Hepatic stellate cell (primary cell): ENCODE measurements at regions not wholly inside any gene's neighbourhood (a gene's known extent, or its start where the extent isn't known, plus 50 kb on each side); places are given as distances from the start of the nearest gene placed in this dataset.
A peak's percentile ranks its signal among the peaks of the same experiment; 100 is the strongest.

Experiments used
- DNase-seq: peaks from one replicate; pipeline ENCODE4 v3.0.0; 2011; ENCODE audit warnings: low spot score

DNA sequence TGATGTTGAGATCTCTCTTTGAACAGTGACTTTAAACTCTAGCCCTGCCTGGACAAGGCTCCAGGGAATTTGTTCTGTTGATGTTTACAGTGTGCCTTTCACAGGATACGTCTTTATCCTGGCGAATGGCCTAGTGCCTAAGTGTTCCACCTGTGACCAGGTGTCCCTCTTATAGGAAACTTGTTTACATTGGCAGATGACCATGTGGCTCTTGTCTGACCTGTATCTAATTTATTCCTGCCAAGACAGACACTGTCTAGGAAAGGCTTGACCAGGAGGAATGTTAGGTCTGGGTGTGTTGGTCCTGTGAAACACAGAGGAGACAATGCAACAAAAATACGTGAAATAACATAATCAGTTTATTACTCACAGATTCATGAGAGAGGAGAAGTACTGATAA lies 875.6 kb downstream of the METTL15 start:
- no peak for DNase-seq

DNA sequence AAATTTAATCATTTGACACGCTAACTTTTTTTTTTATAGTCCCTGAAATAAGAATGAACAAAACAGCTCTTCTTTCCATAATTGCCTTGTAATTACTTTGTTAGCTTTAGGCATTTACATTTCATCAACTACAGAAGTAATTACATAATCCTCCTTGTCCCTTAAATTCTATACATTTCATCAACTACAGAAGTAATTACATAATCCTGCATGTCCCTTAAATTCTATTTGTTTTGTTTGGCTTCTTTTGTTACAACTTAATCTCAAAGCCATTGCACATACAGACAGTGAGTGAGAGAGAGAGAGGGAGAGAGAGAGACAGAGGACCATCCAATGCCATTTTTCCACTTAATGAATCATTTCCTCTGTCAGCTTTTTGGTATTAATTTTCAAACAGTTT lies 873.2 kb downstream of the METTL15 start:
- no peak for DNase-seq

- no peak for DNase-seq
These were observed 868.6 kb downstream of the METTL15 start for GRCh38 chr11:28976801-28977145.

DNA sequence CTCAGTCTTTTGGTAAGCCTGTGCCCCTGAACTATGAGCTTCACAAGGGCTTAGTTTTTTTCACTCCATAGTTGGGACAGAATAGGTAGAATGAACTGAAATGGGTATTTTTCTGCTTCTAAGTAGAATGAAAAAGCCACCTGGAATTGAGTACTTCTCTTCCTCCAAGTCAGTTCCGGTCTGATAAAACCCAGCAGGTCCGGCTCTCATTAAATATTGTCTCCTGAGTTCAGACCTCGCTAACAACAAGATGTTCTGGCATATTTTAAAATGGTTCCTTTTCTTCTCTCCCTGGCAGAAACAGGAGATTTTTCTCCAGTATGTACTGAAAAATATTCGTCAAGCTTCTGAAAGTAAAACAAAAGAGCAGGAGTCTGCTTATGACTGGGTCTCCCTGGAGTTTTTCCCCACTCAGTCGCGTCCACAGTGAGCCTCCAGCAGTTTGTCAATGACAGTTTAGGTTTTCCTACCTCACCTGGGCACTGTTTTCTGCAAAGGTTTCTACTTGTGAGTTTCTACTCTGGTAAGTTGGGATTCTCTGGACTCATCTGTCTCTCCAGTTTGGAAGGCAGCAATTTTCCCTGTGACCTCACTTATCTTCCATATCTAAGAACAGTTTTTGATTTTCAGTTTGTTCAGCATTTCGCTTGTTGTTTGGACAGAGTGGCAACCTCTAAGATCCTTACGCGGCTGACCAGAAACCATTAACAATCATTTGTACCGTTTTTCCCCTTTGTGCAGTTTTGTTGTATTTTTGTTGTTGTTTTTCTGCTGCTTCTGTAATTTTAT lies 868.0 kb downstream of the METTL15 start:
- no peak for DNase-seq

DNA sequence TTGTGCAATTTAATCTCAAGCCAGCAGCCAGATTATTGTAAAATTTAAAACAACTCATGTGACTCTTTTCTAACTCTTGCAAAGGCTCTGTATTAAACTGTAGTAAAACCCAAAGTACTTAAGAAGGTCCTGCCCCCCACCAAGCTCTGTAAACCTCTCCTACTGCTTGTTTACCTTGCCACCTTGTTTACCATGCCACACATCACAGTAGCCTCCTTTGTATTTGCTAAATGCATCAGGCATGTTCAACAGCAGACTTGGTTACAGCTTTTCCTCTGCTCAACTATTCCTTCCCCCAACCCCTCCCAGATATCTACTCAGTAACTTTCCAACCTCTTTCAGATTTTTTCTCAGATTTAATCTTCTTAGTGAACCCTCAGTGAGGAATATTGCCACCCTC lies 861.6 kb downstream of the METTL15 start:
- no peak for DNase-seq

DNA sequence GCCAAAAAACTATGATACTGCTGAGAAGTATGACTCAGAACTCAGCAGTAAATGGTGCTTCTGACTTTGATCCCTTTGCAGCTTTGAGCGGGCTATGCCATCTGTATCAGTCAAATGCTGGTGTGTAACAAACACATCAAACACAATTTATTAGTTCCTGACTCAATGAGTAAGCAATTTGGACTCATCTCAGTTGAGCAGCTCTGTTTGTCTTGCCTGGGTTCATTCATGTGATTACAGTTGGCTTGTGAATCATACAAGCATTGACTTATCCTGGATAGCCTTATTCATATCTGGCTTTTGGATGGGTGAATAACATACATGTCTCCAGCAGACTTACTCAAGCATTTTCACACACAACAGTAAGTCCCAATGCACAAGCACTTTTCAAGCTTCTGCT lies 858.8 kb downstream of the METTL15 start:
- no peak for DNase-seq

- no peak for DNase-seq
These were observed 857.6 kb downstream of the METTL15 start for GRCh38 chr11:28965819-28966218.

GRCh38 chr11:28964811-28965210 lies 856.6 kb downstream of the METTL15 start:
- DNase-seq, result peak; percentile 23

- peak; percentile 4 for DNase-seq
These were observed 855.0 kb downstream of the METTL15 start for GRCh38 chr11:28963187-28963586.

GRCh38 chr11:28962502-28962901 lies 854.3 kb downstream of the METTL15 start:
- DNase-seq, result no peak

GRCh38 chr11:28961726-28962125 lies 853.5 kb downstream of the METTL15 start:
- no peak for DNase-seq

DNA sequence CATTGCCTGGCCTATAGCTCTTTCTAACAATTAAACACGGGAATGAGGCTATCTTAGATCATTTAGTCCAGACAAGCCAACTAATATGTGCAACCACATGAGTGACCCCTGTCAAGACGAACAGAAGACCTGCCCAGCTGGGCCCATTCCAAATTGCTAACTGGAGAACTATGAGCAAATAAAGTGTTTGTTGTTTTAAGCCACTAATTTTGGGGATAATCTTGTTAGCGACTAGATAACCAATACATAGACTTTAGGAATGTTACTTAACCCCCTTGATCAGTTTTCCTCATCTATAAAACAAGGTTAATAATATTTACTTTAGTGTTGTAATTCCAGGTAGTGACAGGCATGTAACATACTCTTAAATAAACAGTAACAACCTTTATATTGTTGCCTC lies 848.3 kb downstream of the METTL15 start:
- no peak for DNase-seq

GRCh38 chr11:28951191-28951590 lies 843.0 kb downstream of the METTL15 start:
- no peak for DNase-seq

- DNase-seq, result no peak
These were observed 831.2 kb downstream of the METTL15 start for GRCh38 chr11:28939381-28939780.

DNA sequence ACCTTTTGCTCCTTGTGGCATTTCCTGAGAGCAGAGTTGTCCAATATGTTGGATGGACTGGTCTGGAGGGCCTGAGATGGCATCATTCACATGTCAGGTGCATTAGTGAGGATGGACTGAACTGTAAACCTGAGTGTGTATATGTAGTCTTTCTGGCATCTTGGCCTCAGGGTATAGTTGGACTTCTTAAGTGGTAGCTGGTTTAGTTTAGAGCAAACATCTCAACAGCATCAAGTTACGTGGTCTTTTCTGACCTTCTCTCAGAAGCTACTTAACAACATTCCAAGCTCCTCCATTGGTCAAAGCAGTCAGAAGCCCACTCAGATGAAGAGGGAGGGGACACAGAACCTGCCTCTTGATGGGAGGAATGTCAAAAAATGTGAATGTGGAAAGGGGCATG lies 829.9 kb downstream of the METTL15 start:
- no peak for DNase-seq

GRCh38 chr11:28932940-28933339 lies 824.8 kb downstream of the METTL15 start:
- no peak for DNase-seq

GRCh38 chr11:28924004-28924403 lies 815.8 kb downstream of the METTL15 start:
- no peak for DNase-seq

- no peak for DNase-seq
These were observed 814.3 kb downstream of the METTL15 start for GRCh38 chr11:28922386-28922981.

DNA sequence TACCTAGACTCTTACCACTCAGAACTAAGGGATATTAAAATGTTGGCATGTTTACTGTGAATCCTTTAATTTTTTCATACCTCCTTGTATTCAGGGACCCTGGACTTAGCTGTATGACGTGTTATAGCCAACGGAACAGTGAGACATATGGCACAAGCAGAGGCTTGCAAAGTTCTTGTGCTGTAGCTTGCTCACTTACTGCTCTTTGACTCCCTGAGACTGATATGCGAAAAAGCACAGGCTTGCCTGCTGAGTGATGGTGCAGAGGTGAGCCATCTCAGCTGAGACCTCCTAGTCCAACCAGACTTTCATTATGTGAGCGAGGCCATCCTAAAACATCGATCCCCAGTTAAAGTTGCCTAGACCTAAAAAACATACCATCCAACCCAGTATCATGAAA lies 811.0 kb downstream of the METTL15 start:
- DNase-seq, result no peak

- DNase-seq, result no peak
These were observed 805.7 kb downstream of the METTL15 start for GRCh38 chr11:28913883-28914282.

GRCh38 chr11:28911829-28912228 lies 803.6 kb downstream of the METTL15 start:
- no peak for DNase-seq

DNA sequence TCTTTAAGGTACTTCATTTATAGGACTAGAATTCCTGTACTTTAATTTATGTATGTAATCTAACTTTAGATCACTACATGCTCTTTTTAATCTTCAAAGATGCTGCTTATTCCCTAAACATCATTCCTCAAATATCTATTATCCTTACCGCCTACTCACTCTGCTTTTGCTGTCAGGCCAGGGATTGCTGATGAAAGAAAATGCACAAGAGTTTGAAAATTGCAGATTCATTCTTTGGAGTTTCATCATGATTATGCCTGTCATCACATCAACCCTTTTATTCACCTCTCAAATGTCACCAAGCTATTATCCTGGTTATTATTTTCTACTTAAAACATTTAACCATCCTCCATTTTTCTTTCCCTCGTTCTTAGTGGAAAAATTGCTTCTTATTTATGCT lies 802.7 kb downstream of the METTL15 start:
- DNase-seq, result no peak

DNA sequence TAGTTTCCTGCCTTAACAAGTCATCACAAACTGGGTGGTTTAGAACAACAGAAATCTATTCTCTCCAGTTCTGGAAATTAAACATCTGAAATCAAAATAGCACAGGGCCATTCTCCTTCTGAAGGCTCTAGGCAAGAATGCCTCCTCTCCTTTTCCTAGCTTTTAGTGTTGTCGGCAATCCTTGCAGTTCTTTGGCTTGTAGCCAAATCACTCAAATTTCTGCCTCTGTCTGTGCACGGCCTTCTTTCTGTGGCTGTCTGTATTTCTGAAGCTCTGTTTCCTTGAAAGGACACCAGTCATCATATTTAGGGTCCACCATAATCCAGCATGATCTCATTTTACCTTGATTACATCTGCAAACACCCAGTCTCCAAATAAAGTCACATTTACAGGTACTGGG lies 795.5 kb downstream of the METTL15 start:
- DNase-seq, result no peak

GRCh38 chr11:28900427-28900826 lies 792.2 kb downstream of the METTL15 start:
- no peak for DNase-seq
